Mesendoderm (in vitro differentiated cells): ENCODE measurements at regions not wholly inside any gene's neighbourhood (a gene's known extent, or its start where the extent isn't known, plus 50 kb on each side); places are given as distances from the start of the nearest gene placed in this dataset.

Experiments used
- DNase-seq: peaks from one replicate; pipeline ENCODE4 v3.0.0; 2013
- H2AK5ac ChIP-seq: 2 replicates; pipeline ENCODE4 v1.6.1; 2013; ENCODE audit warnings: low read length, inconsistent platforms
- H2BK120ac ChIP-seq: 2 replicates; pipeline ENCODE4 v1.6.1; 2013; ENCODE audit warnings: low read depth, mild to moderate bottlenecking, low read length, moderate library complexity, mixed read lengths
- H2BK15ac ChIP-seq: replicated peaks from 2 replicates; pipeline ENCODE4 v1.6.1; 2013; ENCODE audit warnings: low read depth, mild to moderate bottlenecking, moderate library complexity
- H2BK5ac ChIP-seq: 2 replicates; pipeline ENCODE4 v1.6.1; 2013; ENCODE audit warnings: low read length, inconsistent platforms
- H3K18ac ChIP-seq: 2 replicates; pipeline ENCODE4 v1.6.1; 2013; ENCODE audit warnings: mild to moderate bottlenecking, low read length, mixed read lengths
- H3K23ac ChIP-seq: one replicate; pipeline ENCODE4 v1.6.1; 2013; ENCODE audit warnings: low read length
- H3K27ac ChIP-seq: 2 replicates; pipeline ENCODE4 v1.5.1; 2013; ENCODE audit warnings: low read depth, mild to moderate bottlenecking, inconsistent platforms, low read length, moderate library complexity
- H3K27me3 ChIP-seq: 2 replicates; pipeline ENCODE4 v1.6.1; 2013; ENCODE audit warnings: low read length, control low read depth, mild to moderate bottlenecking, inconsistent platforms; ENCODE audit not compliant: insufficient read depth, poor library complexity
- H3K36me3 ChIP-seq: 2 replicates; pipeline ENCODE4 v1.6.1; 2013; ENCODE audit warnings: low read length, inconsistent platforms; ENCODE audit not compliant: control insufficient read depth, insufficient read depth
- H3K4ac ChIP-seq: one replicate; pipeline ENCODE4 v1.6.1; 2013; ENCODE audit warnings: low read depth, mild to moderate bottlenecking, low read length, moderate library complexity
- H3K4me1 ChIP-seq: 2 replicates; pipeline ENCODE4 v1.6.1; 2013; ENCODE audit warnings: low read depth, low read length, inconsistent platforms; ENCODE audit not compliant: control insufficient read depth
- H3K4me2 ChIP-seq: 2 replicates; pipeline ENCODE4 v1.6.1; 2013; ENCODE audit warnings: low read length
- H3K4me3 ChIP-seq: 2 replicates; pipeline ENCODE4 v1.5.1; 2013; ENCODE audit warnings: mild to moderate bottlenecking, low read length
- H3K56ac ChIP-seq: one replicate; pipeline ENCODE4 v1.6.1; 2013; ENCODE audit warnings: low read length
- H3K79me1 ChIP-seq: 2 replicates; pipeline ENCODE4 v1.6.1; 2013; ENCODE audit warnings: low read length, inconsistent platforms
- H3K79me2 ChIP-seq: 2 replicates; pipeline ENCODE4 v1.6.1; 2013; ENCODE audit warnings: mild to moderate bottlenecking, low read length; ENCODE audit not compliant: control insufficient read depth, insufficient read depth
- H3K9ac ChIP-seq: 2 replicates; pipeline ENCODE4 v1.6.1; 2013; ENCODE audit warnings: low read length, inconsistent platforms
- H4K5ac ChIP-seq: one replicate; pipeline ENCODE4 v1.6.1; 2013; ENCODE audit warnings: low read length
- H4K8ac ChIP-seq: one replicate; pipeline ENCODE4 v1.6.1; 2013; ENCODE audit warnings: low read depth, mild to moderate bottlenecking, control low read depth, low read length, moderate library complexity
- WGBS: extraction: QIAGEN DNeasy Blood & Tissue Kit; methylation state at CpG from one replicate; pipeline ENCODE4 v1.1.7; 2013; ENCODE audit warnings: low lambda C conversion rate, missing lambda C conversion rate; ENCODE audit not compliant: insufficient coverage; ENCODE audit errors: extremely low coverage; 5-methylcytosine and 5-hydroxymethylcytosine counted together

GRCh38 chr5:82389347-82389746 lies 111.2 kb upstream of the RPS23 start:
- no peak for DNase-seq
- H3K4me2 ChIP-seq: no peak overlapping the region
- no peak overlapping the region for H3K18ac ChIP-seq
- no peak overlapping the region for H3K27ac ChIP-seq
- H3K79me1 ChIP-seq: no peaks in the 10 kb centered on the region
- no peak overlapping the region for H3K4ac ChIP-seq
- H3K4me3 ChIP-seq: no peak overlapping the region
- H3K36me3 ChIP-seq: no peaks in the 10 kb centered on the region
- H3K23ac ChIP-seq: no peak overlapping the region
- H2BK5ac ChIP-seq: no peak overlapping the region
- H3K9ac ChIP-seq: no peak overlapping the region
- H4K5ac ChIP-seq: no peak overlapping the region
- H3K79me2 ChIP-seq: no peaks in the 10 kb centered on the region
- H2BK120ac ChIP-seq: no peak overlapping the region
- no peaks in the 10 kb centered on the region for H3K4me1 ChIP-seq
- H3K27me3 ChIP-seq: no peaks in the 10 kb centered on the region
- H3K56ac ChIP-seq: no peak overlapping the region
- H4K8ac ChIP-seq: no peak overlapping the region
- WGBS: no CpG with 5 or more reads among the region's 2 CpGs
- H2AK5ac ChIP-seq: no peak overlapping the region
- no peak overlapping the region for H2BK15ac ChIP-seq

GRCh38 chr5:82388181-82388580 lies 110.0 kb upstream of the RPS23 start:
- Histone ChIP-seq H3K4ac (no peak overlapping the region), H3K4me1 (no peaks in the 10 kb centered on the region), H2AK5ac (no peak overlapping the region), H3K79me1 (no peaks in the 10 kb centered on the region), H3K27ac (no peak overlapping the region), H4K8ac (no peak overlapping the region), H2BK120ac (no peak overlapping the region), H3K4me3 (no peak overlapping the region), H3K36me3 (no peaks in the 10 kb centered on the region), H3K18ac (no peak overlapping the region), H3K23ac (no peak overlapping the region), H3K79me2 (no peaks in the 10 kb centered on the region), H3K4me2 (no peak overlapping the region), H2BK5ac (no peak overlapping the region), H3K27me3 (no peaks in the 10 kb centered on the region), H4K5ac (no peak overlapping the region), H2BK15ac (no peak overlapping the region), H3K9ac (no peak overlapping the region), H3K56ac (no peak overlapping the region)
- DNase-seq: no peak
- WGBS: no CpG with 5 or more reads among the region's 6 CpGs

- no peak overlapping the region for H4K5ac ChIP-seq
- no peak overlapping the region for H3K56ac ChIP-seq
- H3K18ac ChIP-seq: no peak overlapping the region
- no peak overlapping the region for H2BK120ac ChIP-seq
- H3K27me3 ChIP-seq: no peaks in the 10 kb centered on the region
- H2BK15ac ChIP-seq: no peak overlapping the region
- H3K23ac ChIP-seq: no peak overlapping the region
- H2BK5ac ChIP-seq: no peak overlapping the region
- H3K4me3 ChIP-seq: no peak overlapping the region
- no peak overlapping the region for H4K8ac ChIP-seq
- H3K79me2 ChIP-seq: no peaks in the 10 kb centered on the region
- H3K9ac ChIP-seq: no peak overlapping the region
- H2AK5ac ChIP-seq: no peak overlapping the region
- no peaks in the 10 kb centered on the region for H3K79me1 ChIP-seq
- no peaks in the 10 kb centered on the region for H3K4me1 ChIP-seq
- no peak overlapping the region for H3K4me2 ChIP-seq
- DNase-seq: no peak
- no CpG with 5 or more reads among the region's 5 CpGs for WGBS
- no peaks in the 10 kb centered on the region for H3K36me3 ChIP-seq
- no peak overlapping the region for H3K27ac ChIP-seq
- no peak overlapping the region for H3K4ac ChIP-seq
These were observed 109.6 kb upstream of the RPS23 start for GRCh38 chr5:82387819-82388166.

GRCh38 chr5:82387001-82387818 lies 109.1 kb upstream of the RPS23 start:
- Histone ChIP-seq H3K56ac (no peak overlapping the region), H3K4ac (no peak overlapping the region), H3K27me3 (no peaks in the 10 kb centered on the region), H3K4me2 (no peak overlapping the region), H3K79me2 (no peaks in the 10 kb centered on the region), H2BK120ac (peak overlapping the region; percentile 24), H3K4me3 (no peak overlapping the region), H4K5ac (no peak overlapping the region), H3K9ac (no peak overlapping the region), H3K4me1 (no peaks in the 10 kb centered on the region), H2BK5ac (no peak overlapping the region), H3K36me3 (no peaks in the 10 kb centered on the region), H3K18ac (peak overlapping the region; percentile 55), H2AK5ac (no peak overlapping the region), H4K8ac (no peak overlapping the region), H3K23ac (no peak overlapping the region), H3K27ac (peak overlapping the region; percentile 72), H2BK15ac (no peak overlapping the region), H3K79me1 (no peaks in the 10 kb centered on the region)
- DNase-seq: peak; percentile 54
- 100% methylated on average over 1 of the region's 8 CpGs for WGBS

- Histone ChIP-seq H2BK120ac (no peak overlapping the region), H4K8ac (no peak overlapping the region), H3K9ac (no peak overlapping the region), H3K27me3 (no peaks in the 10 kb centered on the region), H3K79me1 (no peaks in the 10 kb centered on the region), H3K4me2 (no peak overlapping the region), H3K4ac (no peak overlapping the region), H3K4me3 (no peak overlapping the region), H3K79me2 (no peaks in the 10 kb centered on the region), H3K27ac (no peak overlapping the region), H3K36me3 (no peaks in the 10 kb centered on the region), H2BK15ac (no peak overlapping the region), H3K56ac (no peak overlapping the region), H3K4me1 (no peaks in the 10 kb centered on the region), H3K18ac (no peak overlapping the region), H3K23ac (no peak overlapping the region), H2BK5ac (no peak overlapping the region), H4K5ac (no peak overlapping the region), H2AK5ac (no peak overlapping the region)
- no CpG with 5 or more reads among the region's 2 CpGs for whole genome bisulfite sequencing
- DNase-seq: no peak
These were observed 108.4 kb upstream of the RPS23 start for GRCh38 chr5:82386576-82386975.
